H1 (cell line): ENCODE measurements at regions not wholly inside any gene's neighbourhood (a gene's known extent, or its start where the extent isn't known, plus 50 kb on each side); places are given as distances from the start of the nearest gene placed in this dataset.

ENCODE experiments used
- CTCF ChIA-PET: fragments of 300-600 bp; sonication (Branson Sonifier 250); formaldehyde crosslinking; loops from one replicate; lab custom pipeline; 2021; ENCODE audit not compliant: partially characterized antibody; lab: Charles Lee
- POLR2A ChIA-PET: fragments of 300-600 bp; sonication (Branson Sonifier 250); formaldehyde crosslinking; loops from one replicate; lab custom pipeline; 2021; ENCODE audit warnings: inconsistent platforms; ENCODE audit not compliant: partially characterized antibody; lab: Charles Lee
- DNase-seq, 2 experiments: peaks; one replicate each; pipeline versions ENCODE4 v3.0.0 to v3.0.0-alpha.2; 2010 to 2022; ENCODE audit warnings: low spot score in 2 of 2, low read depth in 1 of 2, mixed read lengths in 1 of 2
- FAIRE-seq: peaks from 2 replicates; lab custom pipeline; 2011; peaks lifted over from hg19 to GRCh38; lab: Jason Lieb, UNC
- H2AFZ ChIP-seq: 2 replicates; pipeline ENCODE4 v1.8.1; 2012; ENCODE audit warnings: low read length, inconsistent platforms
- H2AK5ac ChIP-seq: 2 replicates; pipeline ENCODE4 v1.6.1; 2013; ENCODE audit warnings: low read depth, low read length
- H2BK120ac ChIP-seq: replicated peaks from 2 replicates; pipeline ENCODE3; 2013; ENCODE audit warnings: low read depth, low read length, inconsistent platforms
- H2BK12ac ChIP-seq: 2 replicates; pipeline ENCODE4 v1.6.1; 2013; ENCODE audit warnings: low read depth, low read length
- H2BK15ac ChIP-seq: 2 replicates; pipeline ENCODE4 v1.6.1; 2013; ENCODE audit warnings: low read length
- H2BK20ac ChIP-seq: 2 replicates; pipeline ENCODE4 v1.6.1; 2013; ENCODE audit warnings: low read length
- H2BK5ac ChIP-seq: 2 replicates; pipeline ENCODE4 v1.6.1; 2013; ENCODE audit warnings: low read depth, low read length
- H3K14ac ChIP-seq: 2 replicates; pipeline ENCODE4 v1.6.1; 2013; ENCODE audit warnings: inconsistent platforms; ENCODE audit not compliant: insufficient read length
- H3K18ac ChIP-seq: 2 replicates; pipeline ENCODE4 v1.6.1; 2013; ENCODE audit warnings: low read length; ENCODE audit errors: extremely low read depth
- H3K23ac ChIP-seq: 2 replicates; pipeline ENCODE4 v1.6.1; 2013; ENCODE audit warnings: inconsistent platforms; ENCODE audit not compliant: insufficient read length
- H3K23me2 ChIP-seq: 2 replicates; pipeline ENCODE4 v1.6.1; 2013; ENCODE audit warnings: low read depth, low read length
- H3K27ac ChIP-seq: 2 replicates; pipeline ENCODE4 v1.6.1; 2011; ENCODE audit warnings: low read depth, low read length, inconsistent platforms
- H3K27me3 ChIP-seq, 4 experiments: replicated peaks in 1 of 4; 1 replicate in 1 of 4; 2 replicates in 3 of 4; pipeline versions ENCODE4 v1.6.1 to v1.8.1; 2011 to 2013; ENCODE audit warnings: low read length in 3 of 4, mild to moderate bottlenecking in 3 of 4, inconsistent platforms in 2 of 4, mixed read lengths in 2 of 4, moderate library complexity in 1 of 4; ENCODE audit not compliant: control insufficient read depth in 3 of 4, insufficient read depth in 3 of 4; ENCODE audit errors: extremely low read depth in 1 of 4
- H3K36me3 ChIP-seq, 4 experiments: 2 replicates each; pipeline versions ENCODE4 v1.6.1 to v1.8.1; 2011 to 2013; ENCODE audit warnings: mild to moderate bottlenecking in 4 of 4, low read length in 3 of 4, moderate library complexity in 2 of 4, control low read depth in 1 of 4, inconsistent platforms in 1 of 4; ENCODE audit not compliant: insufficient read depth in 4 of 4, control insufficient read depth in 2 of 4
- H3K4ac ChIP-seq: replicated peaks from 2 replicates; pipeline ENCODE3; 2013; ENCODE audit warnings: low read length, low read depth, mixed read lengths, inconsistent platforms; ENCODE audit not compliant: insufficient read length
- H3K4me1 ChIP-seq, 4 experiments: replicated peaks in 1 of 4; 1 replicate in 1 of 4; 2 replicates in 3 of 4; pipeline versions ENCODE4 v1.6.1 to v1.8.1; 2011 to 2013; ENCODE audit warnings: low read length in 3 of 4, inconsistent platforms in 2 of 4, mixed read lengths in 1 of 4; ENCODE audit not compliant: insufficient read depth in 4 of 4, control insufficient read depth in 3 of 4
- H3K4me2 ChIP-seq, 2 experiments: 2 replicates each; pipeline versions ENCODE4 v1.6.1 to v1.8.1; 2011 to 2013; ENCODE audit warnings: low read depth in 2 of 2, low read length in 2 of 2, control low read depth in 1 of 2, inconsistent platforms in 1 of 2, mild to moderate bottlenecking in 1 of 2; ENCODE audit not compliant: insufficient read depth in 1 of 2
- H3K4me3 ChIP-seq, 4 experiments: fragments of 200-600, 300-600 bp in 1 of 4; sonication (generic), shearing (Covaris generic), sonication (Bioruptor Twin) in 1 of 4; 2 replicates each; pipeline versions ENCODE4 v1.5.1 to v1.8.1; 2011 to 2016; ENCODE audit warnings: low read length in 4 of 4, low read depth in 3 of 4, control low read depth in 2 of 4, inconsistent platforms in 2 of 4, mild to moderate bottlenecking in 2 of 4, mixed read lengths in 1 of 4, moderate library complexity in 1 of 4; ENCODE audit not compliant: insufficient read depth in 2 of 4; ENCODE audit errors: extremely low read depth in 1 of 4
- H3K56ac ChIP-seq: replicated peaks from 2 replicates; pipeline ENCODE3; 2013; ENCODE audit warnings: low read depth, mild to moderate bottlenecking, mixed read lengths, low read length, inconsistent platforms; ENCODE audit not compliant: insufficient read length
- H3K79me1 ChIP-seq: 2 replicates; pipeline ENCODE4 v1.6.1; 2013; ENCODE audit warnings: low read depth, low read length, control low read depth
- H3K79me2 ChIP-seq, 2 experiments: 2 replicates each; pipeline versions ENCODE4 v1.6.1 to v1.8.1; 2012 to 2013; ENCODE audit warnings: low read length in 2 of 2, mild to moderate bottlenecking in 2 of 2, inconsistent platforms in 1 of 2; ENCODE audit not compliant: insufficient read depth in 2 of 2, control insufficient read depth in 1 of 2
- H3K9ac ChIP-seq, 4 experiments: replicated peaks in 1 of 4; 1 replicate in 1 of 4; 2 replicates in 3 of 4; pipeline versions ENCODE4 v1.6.1 to v1.8.1; 2011 to 2013; ENCODE audit warnings: low read depth in 3 of 4, low read length in 3 of 4, control low read depth in 2 of 4, mild to moderate bottlenecking in 2 of 4, moderate library complexity in 2 of 4, inconsistent platforms in 1 of 4; ENCODE audit errors: extremely low read depth in 1 of 4
- H3K9me3 ChIP-seq, 2 experiments: 2 replicates each; pipeline versions ENCODE4 v1.6.1 to v1.8.1; 2012 to 2013; ENCODE audit warnings: mild to moderate bottlenecking in 2 of 2, moderate library complexity in 2 of 2, control low read depth in 1 of 2, inconsistent platforms in 1 of 2, low read depth in 1 of 2, low read length in 1 of 2, mixed read lengths in 1 of 2; ENCODE audit not compliant: insufficient read depth in 2 of 2
- H4K20me1 ChIP-seq, 2 experiments: replicated peaks in 1 of 2; 2 replicates each; pipeline versions ENCODE3 to v1.8.1; 2011 to 2013; ENCODE audit warnings: inconsistent platforms in 2 of 2, low read length in 2 of 2, mild to moderate bottlenecking in 1 of 2; ENCODE audit not compliant: insufficient read depth in 2 of 2, control insufficient read depth in 1 of 2
- H4K5ac ChIP-seq: 2 replicates; pipeline ENCODE4 v1.6.1; 2013; ENCODE audit warnings: low read length, low read depth, mixed read lengths, inconsistent platforms; ENCODE audit not compliant: insufficient read length
- H4K8ac ChIP-seq: 2 replicates; pipeline ENCODE4 v1.8.0; 2013; ENCODE audit warnings: mild to moderate bottlenecking, moderate library complexity, low read length, inconsistent platforms; ENCODE audit not compliant: insufficient read depth; ENCODE audit errors: extremely low read depth
- H4K91ac ChIP-seq: replicated peaks from 2 replicates; pipeline ENCODE3; 2013; ENCODE audit warnings: low read length, mixed read lengths, inconsistent platforms; ENCODE audit not compliant: insufficient read length
- TAF1 ChIP-seq: IDR thresholded peaks from 2 replicates; pipeline ENCODE4 v1.6.1; 2011; ENCODE audit warnings: mild to moderate bottlenecking, low read depth, low read length
- WGBS, 2 experiments: shearing (Covaris generic) in 1 of 2; methylation state at CpG; one replicate each; pipeline versions ENCODE4 v1.1.6 to v1.1.7; 2013 to 2015; ENCODE audit warnings: low lambda C conversion rate in 2 of 2, mixed read lengths in 2 of 2, inconsistent platforms in 1 of 2, low coverage in 1 of 2, missing lambda C conversion rate in 1 of 2; ENCODE audit not compliant: insufficient replicate concordance in 2 of 2, insufficient coverage in 1 of 2, insufficient read length in 1 of 2; ENCODE audit errors: extremely low coverage in 1 of 2, missing lambda C conversion rate in 1 of 2; 5-methylcytosine and 5-hydroxymethylcytosine counted together

- no peak overlapping the region for H3K4ac ChIP-seq
- no peak overlapping the region for H3K9ac ChIP-seq
- no peak overlapping the region for H2BK5ac ChIP-seq
- no peaks in the 10 kb centered on the region for H3K23me2 ChIP-seq
- H3K9me3 ChIP-seq: no peaks in the 10 kb centered on the region
- H2AK5ac ChIP-seq: no peak overlapping the region
- ChIA-PET POLR2A (no interaction called here), CTCF (no interaction called here)
- no peaks in the 10 kb centered on the region for H3K36me3 ChIP-seq
- H3K79me2 ChIP-seq: no peaks in the 10 kb centered on the region
- no peak overlapping the region for H2BK120ac ChIP-seq
- H3K4me2 ChIP-seq: no peak overlapping the region
- FAIRE-seq: no peak
- H2BK20ac ChIP-seq: no peak overlapping the region
- H2BK12ac ChIP-seq: no peak overlapping the region
- H3K4me1 ChIP-seq: no peaks in the 10 kb centered on the region; a peak in 4 of 7 replicates
- no peaks in the 10 kb centered on the region for H3K79me1 ChIP-seq
- no peaks in the 10 kb centered on the region for H4K20me1 ChIP-seq
- H3K14ac ChIP-seq: no peak overlapping the region
- no peak overlapping the region for H4K8ac ChIP-seq
- H3K56ac ChIP-seq: no peak overlapping the region
- no peak overlapping the region for H4K91ac ChIP-seq
- H4K5ac ChIP-seq: no peak overlapping the region
- no peak overlapping the region for H2BK15ac ChIP-seq
- no peak for TF ChIP-seq TAF1
- 94% methylated on average over 1 of the region's 1 CpG; no CpG with 5 or more reads in 1 of the 2 experiments for WGBS, 2 experiments
- no peak overlapping the region for H3K23ac ChIP-seq
- H3K27me3 ChIP-seq: no peaks in the 10 kb centered on the region
- no peak overlapping the region for H2AFZ ChIP-seq
- H3K4me3 ChIP-seq: no peak overlapping the region
- no peak overlapping the region for H3K18ac ChIP-seq
- DNase-seq: no peak
- H3K27ac ChIP-seq: no peak overlapping the region
Measured at GRCh38 chr13:34343413-34343940, 525.5 kb downstream of the RFC3 start.
